ENCODE measurements at regions not wholly inside any gene's neighbourhood (a gene's known extent, or its start where the extent isn't known, plus 50 kb on each side); places are given as distances from the start of the nearest gene placed in this dataset.

GRCh38 chr13:99700468-99700867, 199.2 kb downstream of the TM9SF2 start (continued):
- TF ChIP-seq ZNF710 (CRISPR knock-in tag; IDR thresholded peaks at IDR 0.05; ENCODE audit: borderline replicate concordance) (no peak), ZNF337 (CRISPR knock-in tag; IDR thresholded peaks at IDR 0.05; ENCODE audit: borderline replicate concordance, low read depth) (no peak), ZBTB33 (CRISPR knock-in tag; IDR thresholded peaks at IDR 0.05) (no peak), GLMP (CRISPR knock-in tag; IDR thresholded peaks at IDR 0.05; ENCODE audit: borderline replicate concordance) (no peak), ADNP (CRISPR knock-in tag; IDR thresholded peaks at IDR 0.05) (no peak), ZSCAN9 (CRISPR knock-in tag; IDR thresholded peaks at IDR 0.05; ENCODE audit: borderline replicate concordance) (no peak), TFAP4 (IDR thresholded peaks at IDR 0.05; ENCODE audit: borderline replicate concordance, low read depth) (no peak), RARG (CRISPR knock-in tag; IDR thresholded peaks at IDR 0.05; ENCODE audit: low read depth) (no peak), MTA3 (CRISPR knock-in tag; IDR thresholded peaks at IDR 0.05) (no peak)
